ENCODE measurements at regions not wholly inside any gene's neighbourhood (a gene's known extent, or its start where the extent isn't known, plus 50 kb on each side); places are given as distances from the start of the nearest gene placed in this dataset.

DNA sequence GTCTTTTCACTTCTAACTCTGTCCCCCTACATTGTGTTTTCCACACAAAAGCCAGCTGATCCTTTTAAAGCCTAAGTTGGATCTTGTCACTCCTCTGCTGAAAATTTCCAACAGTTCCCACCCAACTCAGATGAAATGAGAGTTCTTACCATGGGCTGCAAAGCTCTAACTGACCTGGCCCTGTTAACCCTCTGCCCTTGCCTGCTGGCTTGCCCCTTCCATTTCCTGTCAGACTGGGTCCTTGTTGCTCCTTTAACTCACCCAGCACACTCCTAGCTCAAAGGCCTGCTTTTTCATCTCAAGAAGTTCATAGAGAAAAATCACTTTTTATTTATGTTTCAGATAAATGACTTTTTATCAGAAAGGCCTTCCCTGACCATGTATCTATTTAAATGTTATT, 66.5 kb upstream of the HEY2 start:
- Histone ChIP-seq H3K27me3 (replicated peaks; ENCODE audit: insufficient read depth, low read depth, low read length, poor library complexity) (peaks cover 7% of the 10 kb centered on the region), H3K36me3 (ENCODE audit: insufficient read depth, low read length, poor library complexity, severe bottlenecking) (no peaks in the 10 kb centered on the region), H3K9me3 (ENCODE audit: low read depth, low read length, poor library complexity, severe bottlenecking) (no peaks in the 10 kb centered on the region), H3K27ac (ENCODE audit: low read depth, low read length, poor library complexity, severe bottlenecking) (no peak overlapping the region), H3K4me3 (ENCODE audit: low read depth, low read length, poor library complexity, severe bottlenecking) (no peak overlapping the region), H3K4me1 (ENCODE audit: insufficient read depth, low read length, poor library complexity, severe bottlenecking) (no peaks in the 10 kb centered on the region)
- ChIA-PET CTCF (no interaction called here), POLR2A (ENCODE audit: low non-redundant PET) (no interaction called here)
- no peak for TF ChIP-seq EZH2 (IDR thresholded peaks at IDR 0.05; ENCODE audit: borderline replicate concordance, low read depth, low read length, poor library complexity, severe bottlenecking)
- TF ChIP-seq, protein P1, sequence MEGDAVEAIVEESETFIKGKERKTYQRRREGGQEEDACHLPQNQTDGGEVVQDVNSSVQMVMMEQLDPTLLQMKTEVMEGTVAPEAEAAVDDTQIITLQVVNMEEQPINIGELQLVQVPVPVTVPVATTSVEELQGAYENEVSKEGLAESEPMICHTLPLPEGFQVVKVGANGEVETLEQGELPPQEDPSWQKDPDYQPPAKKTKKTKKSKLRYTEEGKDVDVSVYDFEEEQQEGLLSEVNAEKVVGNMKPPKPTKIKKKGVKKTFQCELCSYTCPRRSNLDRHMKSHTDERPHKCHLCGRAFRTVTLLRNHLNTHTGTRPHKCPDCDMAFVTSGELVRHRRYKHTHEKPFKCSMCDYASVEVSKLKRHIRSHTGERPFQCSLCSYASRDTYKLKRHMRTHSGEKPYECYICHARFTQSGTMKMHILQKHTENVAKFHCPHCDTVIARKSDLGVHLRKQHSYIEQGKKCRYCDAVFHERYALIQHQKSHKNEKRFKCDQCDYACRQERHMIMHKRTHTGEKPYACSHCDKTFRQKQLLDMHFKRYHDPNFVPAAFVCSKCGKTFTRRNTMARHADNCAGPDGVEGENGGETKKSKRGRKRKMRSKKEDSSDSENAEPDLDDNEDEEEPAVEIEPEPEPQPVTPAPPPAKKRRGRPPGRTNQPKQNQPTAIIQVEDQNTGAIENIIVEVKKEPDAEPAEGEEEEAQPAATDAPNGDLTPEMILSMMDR (conservative IDR thresholded peaks at IDR 0.05; ENCODE audit: low read depth, low read length), result no peak
- no peak for DNase-seq (ENCODE audit: low spot score)
- BruUV-seq (replicated peaks), result no TSS peak
- intact Hi-C loops (cut with micrococcal nuclease; ENCODE audit: unreplicated experiment), result no loop called here

DNA sequence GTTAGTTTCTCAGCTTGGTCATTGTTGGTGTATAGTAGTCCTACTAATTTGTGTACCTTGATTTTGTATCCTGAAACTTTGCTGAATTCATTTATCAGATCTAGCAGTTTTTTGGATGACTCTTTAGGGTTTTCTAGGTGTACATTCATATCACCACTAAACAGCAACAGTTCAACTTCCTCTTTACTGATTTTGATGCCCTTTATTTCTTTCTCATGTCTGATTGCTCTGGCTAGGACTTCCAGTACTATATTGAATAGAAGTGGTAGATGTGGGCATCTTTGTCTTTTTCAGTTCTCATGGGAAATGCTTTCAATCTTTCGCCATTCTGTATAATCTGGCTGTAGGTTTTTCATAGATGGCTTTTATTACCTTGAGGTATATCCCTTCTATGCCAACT, 61.3 kb upstream of the HEY2 start:
- TF ChIP-seq, protein P1 (conservative IDR thresholded peaks at IDR 0.05; ENCODE audit: low read depth, low read length), result no peak
- no peak for TF ChIP-seq EZH2 (IDR thresholded peaks at IDR 0.05; ENCODE audit: borderline replicate concordance, low read depth, low read length, poor library complexity, severe bottlenecking)
- no peaks in the 10 kb centered on the region for H3K4me1 ChIP-seq (ENCODE audit: insufficient read depth, low read length, poor library complexity, severe bottlenecking)
- H3K27me3 ChIP-seq (replicated peaks; ENCODE audit: insufficient read depth, low read depth, low read length, poor library complexity), result peaks cover 7% of the 10 kb centered on the region
- H3K4me3 ChIP-seq (ENCODE audit: low read depth, low read length, poor library complexity, severe bottlenecking), result no peak overlapping the region
- H3K36me3 ChIP-seq (ENCODE audit: insufficient read depth, low read length, poor library complexity, severe bottlenecking), result no peaks in the 10 kb centered on the region
- ChIA-PET CTCF (no interaction called here), POLR2A (ENCODE audit: low non-redundant PET) (no interaction called here)
- no peak overlapping the region for H3K27ac ChIP-seq (ENCODE audit: low read depth, low read length, poor library complexity, severe bottlenecking)
- BruUV-seq (replicated peaks), result no TSS peak
- DNase-seq (ENCODE audit: low spot score), result no peak
- no peaks in the 10 kb centered on the region for H3K9me3 ChIP-seq (ENCODE audit: low read depth, low read length, poor library complexity, severe bottlenecking)
- intact Hi-C loops (cut with micrococcal nuclease; ENCODE audit: unreplicated experiment), result no loop called here

DNA sequence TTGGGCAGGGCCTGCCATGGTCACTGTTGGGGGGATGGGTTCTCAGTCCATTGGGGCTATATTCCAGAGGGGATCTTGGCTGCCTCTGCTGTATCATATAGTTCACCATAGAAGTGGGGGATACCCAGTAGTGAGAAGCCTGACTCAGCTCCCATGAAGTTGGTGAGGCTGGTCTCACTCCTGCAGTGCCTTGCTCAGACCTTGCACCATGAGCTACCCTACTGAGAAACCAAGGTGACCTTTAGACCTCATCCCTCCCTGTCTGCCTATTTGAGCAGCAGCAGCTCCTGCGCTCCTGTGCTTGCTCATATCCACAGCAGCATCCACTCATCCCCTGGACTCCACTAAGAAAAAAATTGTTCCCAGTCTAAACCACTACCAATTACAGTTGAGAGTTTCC, 56.0 kb upstream of the HEY2 start:
- no peak for DNase-seq (ENCODE audit: low spot score)
- TF ChIP-seq, protein P1 (conservative IDR thresholded peaks at IDR 0.05; ENCODE audit: low read depth, low read length), result no peak
- TF ChIP-seq EZH2 (IDR thresholded peaks at IDR 0.05; ENCODE audit: borderline replicate concordance, low read depth, low read length, poor library complexity, severe bottlenecking), result no peak
- H3K36me3 ChIP-seq (ENCODE audit: insufficient read depth, low read length, poor library complexity, severe bottlenecking), result no peaks in the 10 kb centered on the region
- ChIA-PET CTCF (no interaction called here), POLR2A (ENCODE audit: low non-redundant PET) (no interaction called here)
- H3K4me3 ChIP-seq (ENCODE audit: low read depth, low read length, poor library complexity, severe bottlenecking), result no peak overlapping the region
- H3K27ac ChIP-seq (ENCODE audit: low read depth, low read length, poor library complexity, severe bottlenecking), result no peak overlapping the region
- no TSS peak for BruUV-seq (replicated peaks)
- intact Hi-C loops (cut with micrococcal nuclease; ENCODE audit: unreplicated experiment), result no loop called here
- H3K9me3 ChIP-seq (ENCODE audit: low read depth, low read length, poor library complexity, severe bottlenecking), result no peaks in the 10 kb centered on the region
- no peaks in the 10 kb centered on the region for H3K27me3 ChIP-seq (replicated peaks; ENCODE audit: insufficient read depth, low read depth, low read length, poor library complexity)
- H3K4me1 ChIP-seq (ENCODE audit: insufficient read depth, low read length, poor library complexity, severe bottlenecking), result no peaks in the 10 kb centered on the region
